ENCODE measurements at regions not wholly inside any gene's neighbourhood (a gene's known extent, or its start where the extent isn't known, plus 50 kb on each side); places are given as distances from the start of the nearest gene placed in this dataset.
"Not testable (repeated sequence)": the region's sequence is repeated elsewhere in the genome, so short reads cannot be mapped to it uniquely, and the experiment has no call there.

DNA sequence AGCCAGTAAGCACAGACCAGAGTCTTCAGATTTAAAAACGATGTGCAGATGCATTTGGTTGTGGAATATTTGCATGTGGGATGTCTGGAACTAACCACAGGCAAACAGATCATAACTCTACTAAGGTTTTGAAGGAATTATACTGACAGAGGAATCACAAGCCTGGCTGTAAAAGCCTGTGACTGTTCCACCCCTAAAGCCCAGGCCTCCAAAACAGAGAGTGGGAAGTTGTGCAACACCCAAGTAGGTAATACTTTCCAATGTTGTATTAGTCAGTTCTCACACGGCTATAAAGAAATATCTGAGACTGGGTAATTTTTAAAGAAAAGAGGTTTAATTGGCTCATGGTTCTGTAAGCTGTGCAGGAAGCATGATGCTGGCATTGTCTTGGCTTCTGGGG, 68.1 kb upstream of the DCD start:
- no peak overlapping the region for H3K4me3 ChIP-seq (replicated peaks; ENCODE audit: low read depth, low read length)
- TF ChIP-seq, protein P1, sequence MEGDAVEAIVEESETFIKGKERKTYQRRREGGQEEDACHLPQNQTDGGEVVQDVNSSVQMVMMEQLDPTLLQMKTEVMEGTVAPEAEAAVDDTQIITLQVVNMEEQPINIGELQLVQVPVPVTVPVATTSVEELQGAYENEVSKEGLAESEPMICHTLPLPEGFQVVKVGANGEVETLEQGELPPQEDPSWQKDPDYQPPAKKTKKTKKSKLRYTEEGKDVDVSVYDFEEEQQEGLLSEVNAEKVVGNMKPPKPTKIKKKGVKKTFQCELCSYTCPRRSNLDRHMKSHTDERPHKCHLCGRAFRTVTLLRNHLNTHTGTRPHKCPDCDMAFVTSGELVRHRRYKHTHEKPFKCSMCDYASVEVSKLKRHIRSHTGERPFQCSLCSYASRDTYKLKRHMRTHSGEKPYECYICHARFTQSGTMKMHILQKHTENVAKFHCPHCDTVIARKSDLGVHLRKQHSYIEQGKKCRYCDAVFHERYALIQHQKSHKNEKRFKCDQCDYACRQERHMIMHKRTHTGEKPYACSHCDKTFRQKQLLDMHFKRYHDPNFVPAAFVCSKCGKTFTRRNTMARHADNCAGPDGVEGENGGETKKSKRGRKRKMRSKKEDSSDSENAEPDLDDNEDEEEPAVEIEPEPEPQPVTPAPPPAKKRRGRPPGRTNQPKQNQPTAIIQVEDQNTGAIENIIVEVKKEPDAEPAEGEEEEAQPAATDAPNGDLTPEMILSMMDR (IDR thresholded peaks at IDR 0.05; ENCODE audit: low read depth, low read length, missing control alignments), result no peak
- DNase-seq (ENCODE audit: extremely low read depth, low read depth), result no peak

DNA sequence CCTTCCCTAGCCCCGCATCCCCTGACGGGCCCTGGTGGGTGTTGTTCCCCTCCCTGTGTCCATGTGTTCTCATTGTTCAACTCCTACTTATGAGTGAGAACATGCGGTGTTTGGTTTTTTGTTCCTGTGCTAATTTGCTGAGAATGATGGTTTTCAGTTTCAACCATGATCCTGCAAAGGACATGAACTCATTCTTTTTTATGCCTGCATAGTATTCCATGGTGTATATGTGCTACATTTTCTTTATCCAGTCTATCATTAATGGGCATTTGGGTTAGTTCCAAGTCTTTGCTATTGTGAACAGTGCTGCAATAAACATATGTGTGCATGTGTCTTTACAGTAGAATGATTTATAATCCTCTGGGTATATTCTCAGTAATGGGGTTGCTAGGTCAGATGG, 65.7 kb upstream of the DCD start:
- DNase-seq (ENCODE audit: extremely low read depth, low read depth); H3K4me3 ChIP-seq (replicated peaks; ENCODE audit: low read depth, low read length): not testable (repeated sequence)

DNA sequence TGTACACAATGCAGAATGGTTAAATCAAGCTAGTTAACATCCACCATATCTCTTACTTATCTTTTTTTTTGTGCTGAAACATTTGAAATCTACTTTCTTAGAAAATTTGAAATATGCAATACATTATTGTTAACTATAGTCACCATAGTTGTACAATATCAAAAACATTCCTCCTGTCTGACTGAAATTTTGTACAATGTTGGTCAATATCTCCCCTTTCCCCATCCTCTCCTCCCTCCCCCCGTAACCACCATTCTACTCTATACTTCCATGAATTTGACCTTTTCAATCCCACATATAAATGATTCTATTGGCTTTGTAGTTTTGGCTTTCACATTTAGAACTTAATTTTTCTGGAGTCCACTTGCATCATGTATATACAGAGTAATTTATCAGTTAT, 63.5 kb upstream of the DCD start:
- TF ChIP-seq, protein P1 (IDR thresholded peaks at IDR 0.05; ENCODE audit: low read depth, low read length, missing control alignments), result no peak
- no peak for DNase-seq (ENCODE audit: extremely low read depth, low read depth)
- no peak overlapping the region for H3K4me3 ChIP-seq (replicated peaks; ENCODE audit: low read depth, low read length)

DNA sequence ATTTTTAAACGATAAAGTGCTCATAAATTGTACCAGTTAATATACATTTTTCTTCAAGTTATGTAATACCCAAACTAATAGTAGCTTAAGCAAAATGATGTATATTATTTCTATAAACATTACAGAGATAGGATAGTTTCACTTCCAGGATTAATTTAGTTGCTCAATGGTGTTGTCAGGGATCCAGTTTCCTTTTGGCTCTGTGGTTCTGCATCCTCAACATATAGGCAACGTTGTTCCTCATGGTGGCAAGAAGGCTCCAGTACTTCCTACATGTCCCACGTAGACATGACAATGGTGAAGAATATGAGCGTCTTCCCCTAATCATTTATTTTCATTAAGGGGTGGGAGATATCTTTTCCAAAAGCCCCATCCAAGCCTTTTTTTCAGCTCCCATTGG, 60.7 kb upstream of the DCD start:
- no peak for DNase-seq (ENCODE audit: extremely low read depth, low read depth)
- H3K4me3 ChIP-seq (replicated peaks; ENCODE audit: low read depth, low read length), result no peak overlapping the region
- TF ChIP-seq, protein P1 (IDR thresholded peaks at IDR 0.05; ENCODE audit: low read depth, low read length, missing control alignments), result no peak

DNA sequence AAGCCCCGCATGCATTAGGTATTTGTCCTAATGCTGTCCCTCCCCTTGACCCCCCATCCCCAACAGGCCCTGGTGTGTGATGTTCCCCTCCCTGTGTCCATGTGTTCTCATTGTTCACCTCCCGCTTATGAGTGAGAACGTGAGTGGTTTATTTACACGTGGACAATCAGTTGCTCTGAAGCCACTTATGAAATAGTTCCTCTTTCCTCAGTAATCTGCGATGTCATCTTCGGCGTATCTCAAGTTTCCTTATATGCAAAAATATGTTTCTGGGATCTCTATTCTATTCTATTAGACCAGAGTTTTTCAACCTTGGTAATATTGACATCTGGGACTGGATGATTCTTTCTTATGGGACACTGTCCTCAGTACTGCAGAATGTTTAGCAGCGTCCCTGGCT, 56.0 kb upstream of the DCD start:
- no peak for DNase-seq (ENCODE audit: extremely low read depth, low read depth)
- H3K4me3 ChIP-seq (replicated peaks; ENCODE audit: low read depth, low read length), result no peak overlapping the region
- TF ChIP-seq, protein P1 (IDR thresholded peaks at IDR 0.05; ENCODE audit: low read depth, low read length, missing control alignments), result no peak

GRCh38 chr12:54701940-54702592, 53.9 kb upstream of the DCD start:
- H3K4me3 ChIP-seq (replicated peaks; ENCODE audit: low read depth, low read length), result no peak overlapping the region
- TF ChIP-seq, protein P1 (IDR thresholded peaks at IDR 0.05; ENCODE audit: low read depth, low read length, missing control alignments), result peak; percentile 43
- no peak for DNase-seq (ENCODE audit: extremely low read depth, low read depth)

- no peak for DNase-seq (ENCODE audit: extremely low read depth, low read depth)
- TF ChIP-seq, protein P1 (IDR thresholded peaks at IDR 0.05; ENCODE audit: low read depth, low read length, missing control alignments), result no peak
- no peak overlapping the region for H3K4me3 ChIP-seq (replicated peaks; ENCODE audit: low read depth, low read length)
These were observed 52.7 kb upstream of the DCD start for GRCh38 chr12:54700849-54701248.

Data from HFF-Myc (cell line).